Trophoblast cell (in vitro differentiated cells and primary cell): ENCODE measurements at regions not wholly inside any gene's neighbourhood (a gene's known extent, or its start where the extent isn't known, plus 50 kb on each side); places are given as distances from the start of the nearest gene placed in this dataset.
"Not testable (repeated sequence)": the region's sequence is repeated elsewhere in the genome, so short reads cannot be mapped to it uniquely, and the experiment has no call there.

ENCODE experiments used
- DNase-seq, 2 donors: peaks; one replicate each; pipeline ENCODE4 v3.0.0-alpha.2; 2016
- H2AFZ ChIP-seq: 2 replicates; pipeline ENCODE4 v1.6.1; 2013; ENCODE audit warnings: low read length, moderate library complexity, mild to moderate bottlenecking; ENCODE audit not compliant: insufficient read depth, poor library complexity
- H2AK5ac ChIP-seq: 2 replicates; pipeline ENCODE4 v1.6.1; 2013; ENCODE audit warnings: mild to moderate bottlenecking, low read length
- H2BK120ac ChIP-seq: 2 replicates; pipeline ENCODE4 v1.6.1; 2013; ENCODE audit warnings: low read length, mild to moderate bottlenecking, moderate library complexity; ENCODE audit not compliant: insufficient read depth, poor library complexity
- H2BK12ac ChIP-seq: 2 replicates; pipeline ENCODE4 v1.6.1; 2013; ENCODE audit warnings: mild to moderate bottlenecking, low read length, moderate library complexity
- H2BK5ac ChIP-seq: 2 replicates; pipeline ENCODE4 v1.6.1; 2013; ENCODE audit warnings: low read length, low read depth, moderate library complexity, mild to moderate bottlenecking; ENCODE audit not compliant: poor library complexity
- H3K14ac ChIP-seq: 2 replicates; pipeline ENCODE4 v1.6.1; 2013; ENCODE audit warnings: mild to moderate bottlenecking, low read length
- H3K18ac ChIP-seq: 2 replicates; pipeline ENCODE4 v1.6.1; 2013; ENCODE audit warnings: mild to moderate bottlenecking, low read length
- H3K23ac ChIP-seq: 2 replicates; pipeline ENCODE4 v1.6.1; 2013; ENCODE audit warnings: low read length
- H3K27ac ChIP-seq: 2 replicates; pipeline ENCODE4 v1.5.1; 2013; ENCODE audit warnings: low read depth, mild to moderate bottlenecking, inconsistent platforms, low read length, moderate library complexity
- H3K27me3 ChIP-seq: 2 replicates; pipeline ENCODE4 v1.6.1; 2013; ENCODE audit warnings: inconsistent platforms, mild to moderate bottlenecking, low read length, moderate library complexity; ENCODE audit not compliant: insufficient read depth
- H3K36me3 ChIP-seq, 2 experiments: 1 replicate in 1 of 2; 2 replicates in 1 of 2; pipeline ENCODE4 v1.6.1; 2013; ENCODE audit warnings: low read length in 2 of 2, mild to moderate bottlenecking in 2 of 2, moderate library complexity in 1 of 2; ENCODE audit not compliant: insufficient read depth in 2 of 2, control insufficient read depth in 1 of 2
- H3K4ac ChIP-seq: 2 replicates; pipeline ENCODE4 v1.6.1; 2013; ENCODE audit warnings: low read depth, mild to moderate bottlenecking, low read length, moderate library complexity
- H3K4me1 ChIP-seq, 2 experiments: 1 replicate in 1 of 2; 2 replicates in 1 of 2; pipeline ENCODE4 v1.6.1; 2013; ENCODE audit warnings: low read length in 2 of 2, mild to moderate bottlenecking in 2 of 2, moderate library complexity in 1 of 2; ENCODE audit not compliant: insufficient read depth in 2 of 2, control insufficient read depth in 1 of 2
- H3K4me2 ChIP-seq: 2 replicates; pipeline ENCODE4 v1.6.1; 2013; ENCODE audit warnings: inconsistent platforms, mild to moderate bottlenecking, low read length, moderate library complexity
- H3K4me3 ChIP-seq: 2 replicates; pipeline ENCODE4 v1.5.1; 2013; ENCODE audit warnings: mild to moderate bottlenecking, low read depth, low read length, inconsistent platforms
- H3K79me1 ChIP-seq: one replicate; pipeline ENCODE4 v1.6.1; 2013; ENCODE audit warnings: low read length
- H3K79me2 ChIP-seq: 2 replicates; pipeline ENCODE4 v1.6.1; 2013; ENCODE audit warnings: low read length, mild to moderate bottlenecking; ENCODE audit not compliant: control insufficient read depth, insufficient read depth, poor library complexity
- H3K9ac ChIP-seq: 2 replicates; pipeline ENCODE4 v1.6.1; 2013; ENCODE audit warnings: mild to moderate bottlenecking, low read length
- H3K9me3 ChIP-seq: 2 replicates; pipeline ENCODE4 v1.6.1; 2013; ENCODE audit warnings: low read depth, mild to moderate bottlenecking, control low read depth, inconsistent platforms, low read length; ENCODE audit not compliant: insufficient read depth
- H4K12ac ChIP-seq: 2 replicates; pipeline ENCODE4 v1.6.1; 2013; ENCODE audit warnings: low read depth, mild to moderate bottlenecking, low read length, moderate library complexity
- H4K8ac ChIP-seq: 2 replicates; pipeline ENCODE4 v1.6.1; 2013; ENCODE audit warnings: low read depth, mild to moderate bottlenecking, low read length, moderate library complexity
- H4K91ac ChIP-seq: one replicate; pipeline ENCODE4 v1.6.1; 2013; ENCODE audit warnings: low read depth, mild to moderate bottlenecking, low read length, moderate library complexity
- WGBS: extraction: QIAGEN DNeasy Blood & Tissue Kit; methylation state at CpG from one replicate; pipeline ENCODE4 v1.1.7; 2013; ENCODE audit warnings: missing lambda C conversion rate; ENCODE audit not compliant: insufficient read length, insufficient coverage; ENCODE audit errors: extremely low coverage; 5-methylcytosine and 5-hydroxymethylcytosine counted together

DNA sequence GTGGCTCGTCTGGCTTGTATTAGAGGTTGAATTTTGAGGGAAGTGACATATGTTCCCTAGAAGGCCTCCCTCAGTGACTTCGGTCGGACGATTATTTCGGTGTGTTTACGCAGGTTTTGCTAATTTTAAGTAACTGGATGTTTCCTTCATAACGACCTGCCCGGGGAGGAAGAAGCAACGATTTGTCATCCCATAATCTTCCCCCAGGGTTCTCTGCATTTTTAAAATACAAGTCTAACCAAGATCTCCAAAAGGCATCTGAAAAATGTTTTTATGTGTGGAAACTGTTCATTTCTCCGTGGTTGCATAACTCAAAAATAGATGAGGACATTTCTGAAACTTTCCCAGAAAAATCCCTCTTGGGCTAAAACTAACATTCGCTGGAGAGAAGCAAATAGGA lies 195.4 kb downstream of the SHOX start:
- no peaks in the 10 kb centered on the region for H3K27me3 ChIP-seq
- H3K4ac ChIP-seq = no peak overlapping the region
- peaks cover 0 to 2% of the 10 kb centered on the region in 2 experiments for H3K4me1 ChIP-seq
- H2AK5ac ChIP-seq = no peak overlapping the region
- no peak overlapping the region for H3K4me2 ChIP-seq
- H2AFZ ChIP-seq = no peak overlapping the region
- H3K79me2 ChIP-seq = no peaks in the 10 kb centered on the region
- no peak overlapping the region for H3K9ac ChIP-seq
- H3K14ac ChIP-seq = no peak overlapping the region
- no peak overlapping the region for H4K8ac ChIP-seq
- no peaks in the 10 kb centered on the region for H3K79me1 ChIP-seq
- H3K23ac ChIP-seq = no peak overlapping the region
- no peak overlapping the region for H4K12ac ChIP-seq
- no peak overlapping the region for H2BK120ac ChIP-seq
- H3K18ac ChIP-seq = no peak overlapping the region
- DNase-seq = peak; percentile 44 to 81
- H3K36me3 ChIP-seq = no peaks in the 10 kb centered on the region
- H3K4me3 ChIP-seq = no peak overlapping the region
- H3K9me3 ChIP-seq = no peaks in the 10 kb centered on the region
- no CpG with 5 or more reads among the region's 11 CpGs for WGBS
- H2BK12ac ChIP-seq = no peak overlapping the region
- no peak overlapping the region for H3K27ac ChIP-seq
- H4K91ac ChIP-seq = no peak overlapping the region
- H2BK5ac ChIP-seq = no peak overlapping the region

DNA sequence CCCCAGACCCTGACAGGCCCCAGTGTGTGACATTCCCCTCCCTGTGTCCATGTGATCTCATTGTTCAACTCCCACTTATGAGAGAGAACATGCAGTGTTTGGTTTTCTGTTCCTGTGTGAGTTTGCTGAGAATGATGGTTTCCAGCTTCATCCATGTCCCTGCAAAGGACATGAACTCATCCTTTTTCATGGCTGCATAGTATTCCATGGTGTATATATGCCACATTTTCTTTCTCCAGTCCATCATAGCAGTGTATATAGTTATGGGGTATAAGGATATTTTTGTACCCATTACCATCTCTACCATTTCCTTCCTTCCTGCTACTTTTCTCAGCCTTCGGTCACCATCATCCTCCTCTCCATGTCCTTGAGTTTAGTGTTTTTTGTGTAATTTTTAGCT lies 192.5 kb downstream of the SHOX start:
- not testable (repeated sequence) for H2BK12ac ChIP-seq, H3K27ac ChIP-seq, H3K9me3 ChIP-seq, H3K36me3 ChIP-seq, DNase-seq, H2BK120ac ChIP-seq, H4K8ac ChIP-seq, H3K4me1 ChIP-seq, H3K4me3 ChIP-seq, H3K9ac ChIP-seq, H3K27me3 ChIP-seq, H4K12ac ChIP-seq, H2AFZ ChIP-seq, H3K4ac ChIP-seq, H3K79me1 ChIP-seq, H2AK5ac ChIP-seq, H3K18ac ChIP-seq, H3K23ac ChIP-seq, H2BK5ac ChIP-seq, H3K79me2 ChIP-seq, H3K4me2 ChIP-seq, H3K14ac ChIP-seq, H4K91ac ChIP-seq
- no CpG with 5 or more reads among the region's 1 CpG for WGBS

DNA sequence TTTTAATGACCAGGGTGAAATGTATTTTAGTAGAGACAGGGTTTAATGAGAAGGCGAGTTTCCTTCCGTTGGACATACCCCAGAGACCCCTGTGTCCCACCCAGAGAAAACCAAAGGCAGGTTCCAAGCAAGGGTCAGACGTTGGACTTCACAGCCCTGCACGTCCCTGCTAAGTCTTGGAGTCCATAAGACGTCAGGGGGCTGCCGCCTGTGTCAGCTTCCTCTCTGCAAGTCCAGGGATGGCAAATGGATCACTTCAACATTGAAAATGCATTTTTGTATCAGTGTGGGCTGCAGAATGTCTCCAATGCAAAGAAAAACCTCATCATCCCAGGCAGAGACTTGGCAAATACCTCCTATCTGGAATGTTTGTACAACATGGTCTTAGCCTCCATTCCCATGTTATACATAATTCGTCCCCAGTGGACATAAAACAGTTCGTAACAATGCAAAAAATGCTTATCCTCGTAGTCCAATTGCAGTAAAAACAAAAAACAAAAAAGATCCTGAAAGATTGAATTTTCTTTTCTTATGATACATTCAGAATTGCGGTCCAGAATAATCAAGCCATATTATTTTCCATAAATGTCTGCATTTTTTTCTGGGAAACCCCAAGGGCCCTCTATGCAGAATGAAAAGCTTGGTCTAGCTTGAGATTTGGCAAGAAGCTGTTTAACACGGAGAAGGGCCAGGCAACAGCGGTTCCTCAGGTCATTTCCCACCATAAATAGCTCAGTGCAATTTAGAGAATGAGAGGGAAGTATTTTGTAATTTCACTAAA lies 190.9 kb downstream of the SHOX start:
- Histone ChIP-seq H3K4ac (no peak overlapping the region), H3K4me3 (no peak overlapping the region), H2BK12ac (no peak overlapping the region), H4K8ac (no peak overlapping the region), H3K79me2 (no peaks in the 10 kb centered on the region), H3K79me1 (no peaks in the 10 kb centered on the region), H3K23ac (no peak overlapping the region), H3K9me3 (no peaks in the 10 kb centered on the region), H2AFZ (no peak overlapping the region), H3K27me3 (no peaks in the 10 kb centered on the region), H3K4me1 (peaks cover 0 to under 1% of the 10 kb centered on the region in 2 experiments), H3K18ac (no peak overlapping the region), H3K4me2 (no peak overlapping the region), H2AK5ac (no peak overlapping the region), H3K27ac (no peak overlapping the region), H3K36me3 (no peaks in the 10 kb centered on the region), H2BK120ac (no peak overlapping the region), H2BK5ac (no peak overlapping the region), H3K14ac (no peak overlapping the region), H3K9ac (no peak overlapping the region), H4K91ac (no peak overlapping the region), H4K12ac (no peak overlapping the region)
- no CpG with 5 or more reads among the region's 12 CpGs for WGBS
- no peak for DNase-seq

DNA sequence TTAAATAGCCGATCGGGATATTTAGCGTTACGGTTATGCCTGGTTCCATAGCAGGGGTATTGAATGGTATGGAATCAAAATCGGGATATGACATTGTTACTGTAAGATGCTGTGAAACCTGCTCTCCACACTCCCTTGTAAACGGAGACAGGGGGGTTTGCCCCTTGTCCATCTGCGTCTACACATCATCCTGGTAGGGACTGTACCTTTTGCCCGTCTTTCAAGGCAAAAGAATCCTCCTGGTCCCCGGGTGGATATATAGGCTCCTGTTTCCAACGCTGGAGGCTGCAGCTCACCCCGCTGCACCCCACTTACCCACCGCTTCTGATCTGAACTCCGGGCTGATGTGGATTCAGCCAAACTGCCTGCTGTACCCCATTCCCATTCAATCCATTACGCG lies 189.1 kb downstream of the SHOX start:
- no peaks in the 10 kb centered on the region for H3K36me3 ChIP-seq
- H3K4me1 ChIP-seq = no peaks in the 10 kb centered on the region
- H4K91ac ChIP-seq = no peak overlapping the region
- H4K12ac ChIP-seq = no peak overlapping the region
- no peak overlapping the region for H2BK5ac ChIP-seq
- no peak overlapping the region for H3K27ac ChIP-seq
- H3K18ac ChIP-seq = no peak overlapping the region
- H3K4me3 ChIP-seq = no peak overlapping the region
- no peak overlapping the region for H2AK5ac ChIP-seq
- no peak overlapping the region for H2BK12ac ChIP-seq
- H2AFZ ChIP-seq = no peak overlapping the region
- H3K4me2 ChIP-seq = no peak overlapping the region
- no peaks in the 10 kb centered on the region for H3K27me3 ChIP-seq
- no peak overlapping the region for H3K9ac ChIP-seq
- H3K9me3 ChIP-seq = no peaks in the 10 kb centered on the region
- no peaks in the 10 kb centered on the region for H3K79me2 ChIP-seq
- no peaks in the 10 kb centered on the region for H3K79me1 ChIP-seq
- H3K4ac ChIP-seq = no peak overlapping the region
- H3K14ac ChIP-seq = no peak overlapping the region
- no peak overlapping the region for H4K8ac ChIP-seq
- WGBS = no CpG with 5 or more reads among the region's 15 CpGs
- DNase-seq = no peak
- H3K23ac ChIP-seq = no peak overlapping the region
- no peak overlapping the region for H2BK120ac ChIP-seq
